T-helper 2 cell (primary cell): ENCODE measurements at regions not wholly inside any gene's neighbourhood (a gene's known extent, or its start where the extent isn't known, plus 50 kb on each side); places are given as distances from the start of the nearest gene placed in this dataset.
"Not testable (repeated sequence)": the region's sequence is repeated elsewhere in the genome, so short reads cannot be mapped to it uniquely, and the experiment has no call there.

Source experiments
- DNase-seq, 5 experiments: peaks; one replicate each; pipeline versions ENCODE4 v3.0.0 to v3.0.0-alpha.2; 2012 to 2022

GRCh38 chr18:43893001-43893637 lies 615.8 kb upstream of the SYT4 start:
- DNase-seq: no peak

DNA sequence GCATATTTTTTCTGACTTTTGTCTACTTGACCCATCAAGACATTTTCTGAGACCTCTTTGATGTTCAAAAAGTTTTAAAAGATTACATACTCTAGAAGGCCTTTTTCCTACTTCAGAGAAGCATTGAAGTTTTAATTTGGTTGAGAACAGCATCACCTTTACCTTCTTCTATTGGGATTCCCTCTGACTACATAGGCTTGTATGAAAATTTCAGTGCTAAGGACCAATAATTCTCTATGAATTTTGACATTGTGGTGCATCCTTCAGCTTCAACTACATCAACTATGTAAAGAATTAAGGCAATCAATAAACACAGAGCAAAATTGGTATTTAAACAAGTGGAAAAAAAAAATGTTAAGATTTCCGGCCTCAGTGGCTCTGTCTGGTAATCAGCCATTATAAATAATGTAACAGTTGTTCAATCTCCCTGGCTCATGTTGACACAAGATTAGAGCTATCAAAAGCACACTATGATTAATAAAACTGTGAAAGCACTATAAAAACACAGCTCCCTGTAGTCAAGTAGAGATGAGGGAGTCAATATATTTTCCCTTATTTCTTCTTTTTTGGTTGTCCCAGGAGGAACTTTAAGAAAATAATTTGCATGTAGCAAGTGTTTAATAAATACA lies 627.0 kb upstream of the SYT4 start:
- DNase-seq: no peak

DNA sequence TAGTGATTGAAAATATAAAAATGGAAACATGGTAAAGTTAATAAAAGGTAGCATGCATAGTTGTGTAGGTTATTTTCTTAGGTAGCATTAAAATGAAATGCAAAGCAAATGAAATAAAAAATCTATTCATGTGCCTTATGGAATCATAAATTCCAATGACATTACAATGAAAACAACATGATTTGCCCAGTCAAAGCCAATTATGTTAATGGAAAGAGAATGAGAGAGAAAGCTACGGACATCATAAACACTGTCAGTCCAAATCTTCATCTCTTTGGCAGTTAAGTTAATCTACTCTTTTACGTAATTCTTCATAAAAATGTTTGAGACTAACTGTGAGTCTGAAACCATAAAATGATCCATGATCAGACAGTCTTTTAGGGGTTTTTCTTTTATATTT lies 636.7 kb upstream of the SYT4 start:
- no peak for DNase-seq

- no peak for DNase-seq
Measured at GRCh38 chr18:43916984-43917383, 639.7 kb upstream of the SYT4 start.

- no peak for DNase-seq
Measured at GRCh38 chr18:43917520-43917919, 640.2 kb upstream of the SYT4 start.

- DNase-seq: no peak
Measured at GRCh38 chr18:43919551-43919950, 642.3 kb upstream of the SYT4 start.

DNA sequence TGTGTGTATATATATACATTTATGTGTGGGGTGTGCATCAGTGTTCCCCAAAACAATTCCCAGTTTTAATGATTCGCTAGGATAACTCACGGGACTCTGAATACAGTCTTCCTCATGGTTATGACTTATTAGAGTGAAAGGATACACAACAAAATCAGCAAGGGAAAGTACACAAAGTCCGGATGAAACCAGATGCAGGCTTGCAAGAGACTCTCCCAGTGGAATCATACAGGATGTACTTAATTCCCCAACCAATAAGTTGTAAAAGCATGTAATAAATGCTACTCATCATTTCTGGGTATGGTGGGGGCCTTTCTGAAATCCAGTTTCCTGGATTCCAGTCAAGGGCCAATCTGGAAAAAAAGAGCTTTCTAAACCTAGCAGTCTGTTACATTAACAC lies 654.1 kb upstream of the SYT4 start:
- no peak for DNase-seq

GRCh38 chr18:43932140-43932539 lies 654.9 kb upstream of the SYT4 start:
- no peak for DNase-seq

GRCh38 chr18:43933177-43933576 lies 655.9 kb upstream of the SYT4 start:
- no peak for DNase-seq

GRCh38 chr18:43934322-43934721 lies 657.0 kb upstream of the SYT4 start:
- no peak for DNase-seq

- no peak for DNase-seq
Measured at GRCh38 chr18:43934781-43935471, 657.6 kb upstream of the SYT4 start.

DNA sequence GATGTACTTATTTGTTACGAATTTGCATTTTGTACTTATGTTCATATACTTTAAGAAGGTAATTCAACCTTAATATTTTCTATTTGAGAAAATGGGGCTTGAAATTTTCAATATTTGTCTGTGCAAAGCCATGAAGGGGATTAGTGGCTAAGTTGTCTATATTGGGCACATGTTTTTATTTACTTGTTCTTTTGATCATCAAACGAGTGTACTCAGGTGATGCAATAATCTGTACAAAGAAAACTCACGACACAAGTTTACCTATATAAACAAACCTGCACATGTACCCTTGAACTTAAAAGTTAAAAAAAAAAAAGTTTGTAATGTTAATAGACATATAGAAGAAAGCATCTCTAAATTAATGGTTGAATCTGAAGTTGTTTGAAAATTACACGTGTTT lies 658.9 kb upstream of the SYT4 start:
- no peak for DNase-seq

DNA sequence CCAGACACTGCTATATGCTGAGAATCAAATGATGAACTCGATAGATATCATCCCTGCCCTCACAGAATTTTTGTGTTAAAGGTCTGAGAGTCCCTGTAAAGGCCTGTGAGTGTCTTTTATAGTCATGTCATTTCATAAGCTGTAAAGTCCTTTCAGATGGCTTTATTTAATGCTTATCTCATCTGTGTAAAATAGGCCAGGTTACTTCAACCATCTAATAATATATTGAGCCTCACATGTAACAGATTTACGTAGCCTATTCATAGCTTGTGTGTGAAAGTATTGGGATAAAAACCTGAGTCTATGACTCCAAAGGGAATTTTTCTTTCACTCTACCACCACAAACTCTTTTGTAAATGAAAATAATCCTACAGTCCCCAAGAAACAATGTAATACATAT lies 672.0 kb upstream of the SYT4 start:
- DNase-seq: no peak

DNA sequence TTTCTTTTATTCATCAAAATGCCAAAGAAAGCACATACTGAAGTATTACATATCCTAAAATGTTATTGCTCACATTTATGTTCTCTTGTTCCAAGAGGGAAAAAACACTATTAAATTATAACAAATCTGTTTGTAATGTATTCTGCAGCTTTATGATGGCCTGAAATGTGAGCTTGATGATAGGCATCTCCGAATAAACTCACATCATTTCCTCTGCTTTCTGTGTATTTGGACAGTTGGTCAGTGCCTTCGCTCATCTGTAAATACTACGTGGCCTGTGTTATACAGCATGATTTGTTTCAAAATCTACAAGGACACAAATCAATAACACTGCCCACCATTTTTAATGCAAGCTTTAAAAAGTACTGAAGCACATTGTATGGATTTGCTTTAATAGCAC lies 672.8 kb upstream of the SYT4 start:
- no peak for DNase-seq

- no peak for DNase-seq
Measured at GRCh38 chr18:43952398-43952797, 675.1 kb upstream of the SYT4 start.

- DNase-seq: no peak
Measured at GRCh38 chr18:43961722-43962121, 684.4 kb upstream of the SYT4 start.

- no peak for DNase-seq
Measured at GRCh38 chr18:43964666-43965065, 687.4 kb upstream of the SYT4 start.

- no peak for DNase-seq
Measured at GRCh38 chr18:43965691-43966090, 688.4 kb upstream of the SYT4 start.

GRCh38 chr18:43970656-43971055 lies 693.4 kb upstream of the SYT4 start:
- DNase-seq: no peak

DNA sequence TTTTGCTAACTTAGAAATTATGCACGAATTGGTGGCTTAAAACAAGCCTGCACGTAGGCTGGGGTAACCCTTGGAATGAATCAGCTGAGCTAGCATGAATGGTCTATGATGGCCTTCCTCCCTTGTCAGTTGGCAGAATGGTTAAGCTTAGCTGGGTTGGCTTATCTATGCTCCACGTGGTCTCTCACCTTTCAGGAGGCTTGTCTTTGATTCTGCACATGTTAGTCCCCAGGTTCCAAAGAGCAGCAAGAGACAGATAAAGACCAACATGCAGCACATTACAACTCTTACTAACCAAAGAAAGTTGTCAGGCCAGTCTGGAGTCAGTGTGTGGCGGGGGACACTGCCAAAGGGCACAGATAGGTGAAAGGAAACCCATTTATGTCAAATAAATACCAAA lies 700.9 kb upstream of the SYT4 start:
- no peak for DNase-seq

GRCh38 chr18:43982582-43982981 lies 698.1 kb upstream of the SETBP1 start:
- no peak for DNase-seq

- DNase-seq: not testable (repeated sequence)
Measured at GRCh38 chr18:43987061-43987460, 693.6 kb upstream of the SETBP1 start.

DNA sequence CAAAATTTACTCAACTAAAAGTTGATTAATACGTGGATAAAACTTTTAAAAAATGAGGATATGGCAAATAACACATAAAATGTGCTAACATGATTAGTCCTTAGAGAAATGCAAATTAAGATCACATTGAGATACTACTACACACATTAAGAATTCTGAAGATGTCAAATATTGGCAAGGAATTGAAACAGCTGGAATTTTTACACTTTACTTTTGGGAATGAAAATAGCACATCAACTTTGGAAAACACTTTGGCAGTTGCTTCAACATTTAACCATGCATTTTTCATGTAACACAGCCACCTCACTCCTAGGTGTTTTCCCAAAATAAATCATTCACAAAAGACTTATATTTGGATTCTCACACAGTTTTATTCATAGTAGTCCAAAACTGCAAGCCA lies 687.9 kb upstream of the SETBP1 start:
- no peak for DNase-seq

DNA sequence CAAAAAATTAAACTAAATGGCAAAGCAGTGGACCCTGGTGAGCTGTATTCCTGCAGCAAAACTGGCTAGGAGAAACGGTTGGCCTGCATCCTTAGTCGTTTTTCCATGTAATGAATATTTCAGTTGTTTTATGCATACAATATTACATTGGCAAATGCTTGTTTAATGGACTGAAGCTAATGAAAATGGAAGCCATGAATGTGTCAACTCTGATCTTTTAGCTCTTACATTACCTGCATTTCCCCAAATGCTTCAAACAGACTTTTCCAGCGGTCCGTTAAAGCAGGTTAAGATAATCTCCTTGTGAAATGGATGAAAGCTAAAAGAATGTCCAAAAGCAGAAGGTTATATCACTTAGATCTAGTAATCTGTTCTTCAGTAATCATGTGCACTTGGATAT lies 686.3 kb upstream of the SETBP1 start:
- no peak for DNase-seq
